ENCODE measurements at regions not wholly inside any gene's neighbourhood (a gene's known extent, or its start where the extent isn't known, plus 50 kb on each side); places are given as distances from the start of the nearest gene placed in this dataset.
"Not testable (repeated sequence)": the region's sequence is repeated elsewhere in the genome, so short reads cannot be mapped to it uniquely, and the experiment has no call there.

GRCh38 chr1:26635800-26636199 is 60.0 kb upstream of the ARID1A start:
- TF ChIP-seq, protein P1, sequence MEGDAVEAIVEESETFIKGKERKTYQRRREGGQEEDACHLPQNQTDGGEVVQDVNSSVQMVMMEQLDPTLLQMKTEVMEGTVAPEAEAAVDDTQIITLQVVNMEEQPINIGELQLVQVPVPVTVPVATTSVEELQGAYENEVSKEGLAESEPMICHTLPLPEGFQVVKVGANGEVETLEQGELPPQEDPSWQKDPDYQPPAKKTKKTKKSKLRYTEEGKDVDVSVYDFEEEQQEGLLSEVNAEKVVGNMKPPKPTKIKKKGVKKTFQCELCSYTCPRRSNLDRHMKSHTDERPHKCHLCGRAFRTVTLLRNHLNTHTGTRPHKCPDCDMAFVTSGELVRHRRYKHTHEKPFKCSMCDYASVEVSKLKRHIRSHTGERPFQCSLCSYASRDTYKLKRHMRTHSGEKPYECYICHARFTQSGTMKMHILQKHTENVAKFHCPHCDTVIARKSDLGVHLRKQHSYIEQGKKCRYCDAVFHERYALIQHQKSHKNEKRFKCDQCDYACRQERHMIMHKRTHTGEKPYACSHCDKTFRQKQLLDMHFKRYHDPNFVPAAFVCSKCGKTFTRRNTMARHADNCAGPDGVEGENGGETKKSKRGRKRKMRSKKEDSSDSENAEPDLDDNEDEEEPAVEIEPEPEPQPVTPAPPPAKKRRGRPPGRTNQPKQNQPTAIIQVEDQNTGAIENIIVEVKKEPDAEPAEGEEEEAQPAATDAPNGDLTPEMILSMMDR (conservative IDR thresholded peaks at IDR 0.05; ENCODE audit: low read depth, low read length), result not testable (repeated sequence)
- not testable (repeated sequence) for TF ChIP-seq EZH2 (IDR thresholded peaks at IDR 0.05; ENCODE audit: borderline replicate concordance, low read depth, low read length, poor library complexity, severe bottlenecking)
